HCT116 (cell line): ENCODE measurements at regions not wholly inside any gene's neighbourhood (a gene's known extent, or its start where the extent isn't known, plus 50 kb on each side); places are given as distances from the start of the nearest gene placed in this dataset.

ENCODE experiments used
- ATAC-seq: fragments of 200-7000 bp; cut with Tn5 transposase; 2 replicates; pipeline ENCODE4 v1.9.1; 2020; ENCODE audit warnings: mild to moderate bottlenecking, moderate library complexity
- BruUV-seq: library from RNA; stranded (reverse); fragments of 400-500 nt; replicated peaks from 2 replicates; lab custom pipeline; 2021; lab: Mats Ljungman, UMichigan
- CTCF ChIA-PET: fragments of 300-600 bp; sonication (Branson Sonifier 250); formaldehyde crosslinking; loops from one replicate; lab custom pipeline; 2021; ENCODE audit warnings: antibody characterized with exemption; lab: Charles Lee
- POLR2A ChIA-PET: fragments of 300-600, 350-600 bp; sonication (Branson Sonifier 250); formaldehyde crosslinking; loops from one replicate; lab custom pipeline; 2021; ENCODE audit warnings: antibody characterized with exemption; lab: Charles Lee
- RAD21 ChIA-PET, 2 experiments: fragments of 300-600 bp; sonication (Branson Sonifier 250); formaldehyde crosslinking; loops; one replicate each; lab custom pipeline; 2023; ENCODE audit warnings: low total read pairs in 2 of 2; ENCODE audit not compliant: uncharacterized antibody in 2 of 2, unreplicated experiment in 2 of 2, low non-redundant PET in 1 of 2; lab: Charles Lee
- DNase-seq: peaks from one replicate; pipeline ENCODE4 v3.0.0-alpha.2; 2010; ENCODE audit warnings: low read depth, low spot score
- H2AFZ ChIP-seq: fragments of 200-600 bp; shearing (Covaris generic), sonication (generic); 2 replicates; pipeline ENCODE4 v1.6.1; 2017; ENCODE audit warnings: low read depth, mixed run types, mixed read lengths, antibody characterized with exemption, low read length; ENCODE audit not compliant: poor library complexity, severe bottlenecking
- H3K27ac ChIP-seq: 2 replicates; pipeline ENCODE4 v1.5.1; 2012; ENCODE audit warnings: low read depth, low read length
- H3K27me3 ChIP-seq: fragments of 200-600 bp; sonication (generic); 2 replicates; pipeline ENCODE4 v1.6.1; 2016; ENCODE audit warnings: mixed run types, low read length, mixed read lengths; ENCODE audit not compliant: insufficient read depth
- H3K36me3 ChIP-seq, 2 experiments: fragments of 200-500 bp in 1 of 2; fragments of 200-600 bp in 1 of 2; sonication (Bioruptor generic) in 1 of 2; sonication (generic) in 1 of 2; 2 replicates each; pipeline versions ENCODE4 v1.5.1 to v1.6.1; 2014 to 2016; ENCODE audit warnings: low read length in 2 of 2, inconsistent platforms in 1 of 2, mixed read lengths in 1 of 2, mixed run types in 1 of 2; ENCODE audit not compliant: insufficient read depth in 2 of 2, control insufficient read depth in 1 of 2
- H3K4me1 ChIP-seq, 2 experiments: fragments of 200-600 bp in 1 of 2; sonication (generic) in 1 of 2; 2 replicates each; pipeline versions ENCODE4 v1.5.1 to v1.6.1; 2012 to 2017; ENCODE audit warnings: low read length in 2 of 2, inconsistent platforms in 1 of 2, mild to moderate bottlenecking in 1 of 2, mixed read lengths in 1 of 2, mixed run types in 1 of 2, moderate library complexity in 1 of 2; ENCODE audit not compliant: insufficient read depth in 2 of 2, control insufficient read depth in 1 of 2
- H3K4me2 ChIP-seq: fragments of 200-600 bp; sonication (generic); 2 replicates; pipeline ENCODE4 v1.6.1; 2017; ENCODE audit warnings: mixed run types, low read length, mixed read lengths
- H3K4me3 ChIP-seq, 2 experiments: fragments of 200-600 bp in 1 of 2; sonication (generic) in 1 of 2; replicated peaks in 1 of 2; 2 replicates each; pipeline ENCODE4 v1.5.1; 2011 to 2016; ENCODE audit warnings: low read length in 2 of 2, control low read depth in 1 of 2, low read depth in 1 of 2, mild to moderate bottlenecking in 1 of 2, mixed read lengths in 1 of 2, mixed run types in 1 of 2
- H3K79me2 ChIP-seq: fragments of 200-600 bp; sonication (generic); 2 replicates; pipeline ENCODE4 v1.6.1; 2017; ENCODE audit warnings: mild to moderate bottlenecking, mixed run types, low read length, moderate library complexity, mixed read lengths; ENCODE audit not compliant: insufficient read depth
- H3K9ac ChIP-seq: fragments of 200-600 bp; sonication (generic); 2 replicates; pipeline ENCODE4 v1.6.1; 2016; ENCODE audit warnings: low read length, mixed read lengths
- H3K9me2 ChIP-seq: fragments of 200-600 bp; sonication (generic), shearing (Covaris generic); 2 replicates; pipeline ENCODE4 v1.6.1; 2017; ENCODE audit warnings: mixed run types, mild to moderate bottlenecking, moderate library complexity; ENCODE audit not compliant: insufficient read depth
- H3K9me3 ChIP-seq, 2 experiments: fragments of 200-500 bp in 1 of 2; fragments of 200-600 bp in 1 of 2; sonication (Bioruptor generic) in 1 of 2; sonication (generic) in 1 of 2; 2 replicates each; pipeline ENCODE4 v1.6.1; 2014 to 2017; ENCODE audit warnings: low read length in 2 of 2, mixed read lengths in 2 of 2, inconsistent platforms in 1 of 2, low read depth in 1 of 2, mild to moderate bottlenecking in 1 of 2, mixed run types in 1 of 2, moderate library complexity in 1 of 2; ENCODE audit not compliant: control insufficient read depth in 1 of 2, insufficient read depth in 1 of 2
- H4K20me1 ChIP-seq: fragments of 200-600 bp; sonication (generic), shearing (Covaris generic); 2 replicates; pipeline ENCODE4 v1.6.1; 2017; ENCODE audit warnings: mixed run types, mild to moderate bottlenecking, moderate library complexity; ENCODE audit not compliant: insufficient read depth
- CBX3 ChIP-seq: IDR thresholded peaks from 2 replicates; pipeline ENCODE4 v1.6.1; 2012; ENCODE audit warnings: low read depth
- CEBPB ChIP-seq: IDR thresholded peaks from 2 replicates; pipeline ENCODE4 v1.6.1; 2012; ENCODE audit warnings: low read depth
- EGR1 ChIP-seq: IDR thresholded peaks from 2 replicates; pipeline ENCODE4 v1.6.1; 2012; ENCODE audit warnings: low read depth
- ELF1 ChIP-seq: IDR thresholded peaks from 2 replicates; pipeline ENCODE4 v1.6.1; 2012; ENCODE audit warnings: low read depth, borderline replicate concordance
- EZH2 ChIP-seq: fragments of 200-600 bp; sonication (generic); IDR thresholded peaks from 2 replicates; pipeline ENCODE4 v1.6.1; 2017; ENCODE audit warnings: antibody characterized with exemption, mixed run types
- FOSL1 ChIP-seq: IDR thresholded peaks from 2 replicates; pipeline ENCODE4 v1.6.1; 2012; ENCODE audit warnings: low read depth
- JUND ChIP-seq: IDR thresholded peaks from 2 replicates; pipeline ENCODE4 v1.6.1; 2012
- POLR2A ChIP-seq: IDR thresholded peaks from 2 replicates; pipeline ENCODE4 v1.7.0; 2011; ENCODE audit warnings: borderline replicate concordance; ENCODE audit not compliant: insufficient read depth, insufficient read length; ENCODE audit errors: extremely low read depth
- RAD21 ChIP-seq: IDR thresholded peaks from 2 replicates; pipeline ENCODE4 v1.6.1; 2012; ENCODE audit warnings: low read depth, mild to moderate bottlenecking
- SIN3A ChIP-seq: IDR thresholded peaks from 2 replicates; pipeline ENCODE4 v1.6.1; 2012; ENCODE audit warnings: low read depth
- SP1 ChIP-seq: IDR thresholded peaks from 2 replicates; pipeline ENCODE4 v1.6.1; 2012; ENCODE audit warnings: low read depth
- TCF7L2 ChIP-seq: IDR thresholded peaks from 2 replicates; pipeline ENCODE4 v1.7.0; 2011; ENCODE audit warnings: borderline replicate concordance, inconsistent platforms; ENCODE audit not compliant: insufficient read depth, insufficient read length; ENCODE audit errors: extremely low read depth
- YY1 ChIP-seq: IDR thresholded peaks from 2 replicates; pipeline ENCODE4 v1.6.1; 2011; ENCODE audit warnings: low read length, low read depth, moderate library complexity, mild to moderate bottlenecking; ENCODE audit not compliant: insufficient replicate concordance; ENCODE audit errors: extremely low read depth
- ZFX ChIP-seq: fragments of 450-650 bp; IDR thresholded peaks from 2 replicates; pipeline ENCODE4 v1.6.1; 2017
- ZNF274 ChIP-seq: fragments of 200-500 bp; sonication (Bioruptor generic); IDR thresholded peaks from 2 replicates; pipeline ENCODE4 v1.6.1; 2014; ENCODE audit warnings: mild to moderate bottlenecking, low read depth, low read length, inconsistent platforms
- intact Hi-C: fragments of 100-400 bp; cut with micrococcal nuclease; formaldehyde crosslinking; loops from 2 replicates; pipeline ENCODE4 v1.10.0; 2022
- TF ChIP-seq, protein P1 (sequence below): IDR thresholded peaks from 2 replicates; pipeline ENCODE4 v1.6.1; 2012
- TF ChIP-seq, protein P2 (sequence below): IDR thresholded peaks from 2 replicates; pipeline ENCODE4 v1.6.1; 2012
- TF ChIP-seq, protein P3 (sequence below), 3 experiments: fragments of 200-600 bp in 1 of 3; sonication (generic) in 1 of 3; IDR thresholded peaks in 2 of 3; conservative IDR thresholded peaks in 1 of 3; 2 replicates each; pipeline ENCODE4 v1.5.1; 2012 to 2017; ENCODE audit warnings: low read depth in 2 of 3, low read length in 2 of 3, antibody characterized with exemption in 1 of 3, borderline replicate concordance in 1 of 3, control low read depth in 1 of 3, mild to moderate bottlenecking in 1 of 3, mixed read lengths in 1 of 3, mixed run types in 1 of 3, moderate library complexity in 1 of 3; ENCODE audit not compliant: insufficient read depth in 1 of 3
- TF ChIP-seq, protein P4 (sequence below): IDR thresholded peaks from 2 replicates; pipeline ENCODE4 v1.6.1; 2012; ENCODE audit warnings: low read depth

DNA sequence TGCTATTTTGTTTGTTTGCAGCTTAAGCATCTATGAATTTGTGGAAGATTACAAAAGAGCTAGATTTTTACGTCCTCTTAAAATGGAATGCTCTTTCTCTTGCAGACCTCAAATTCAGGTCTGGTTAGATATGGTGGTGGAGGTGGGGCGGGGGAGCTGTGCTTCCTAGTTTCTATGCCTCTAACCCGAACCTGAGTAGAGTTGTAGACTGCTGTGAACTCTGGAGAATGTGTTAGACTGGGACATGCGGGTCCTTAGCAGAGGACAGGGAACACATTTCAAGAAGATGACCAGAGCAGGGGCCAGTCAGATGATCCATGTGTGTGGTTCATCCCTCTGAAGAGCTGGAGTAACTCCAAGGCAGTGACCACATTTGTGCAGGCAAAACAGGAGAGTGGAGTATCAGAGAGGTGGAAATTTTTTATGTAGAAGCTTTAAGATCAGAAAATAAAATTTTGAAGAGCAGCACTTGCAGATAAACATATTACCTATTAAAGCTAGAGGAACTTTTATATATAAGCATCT lies 154.9 kb downstream of the FAM174A start:
- H3K27ac ChIP-seq, result no peak overlapping the region
- no peaks in the 10 kb centered on the region for H4K20me1 ChIP-seq
- CTCF ChIA-PET, result interaction anchor here (1.8 kb wide), 1 partner anchor 8 kb away, joined by 13 read pairs; no protein-coding TSS in a partner anchor
- RAD21 ChIA-PET, result no interaction called here
- BruUV-seq, result no TSS peak
- no peak overlapping the region for H3K4me2 ChIP-seq
- no peaks in the 10 kb centered on the region for H3K36me3 ChIP-seq
- DNase-seq, result no peak
- TF ChIP-seq YY1, result no peak
- no peak for TF ChIP-seq ELF1
- no peak for TF ChIP-seq EZH2
- no peak for TF ChIP-seq SP1
- TF ChIP-seq, protein P1, sequence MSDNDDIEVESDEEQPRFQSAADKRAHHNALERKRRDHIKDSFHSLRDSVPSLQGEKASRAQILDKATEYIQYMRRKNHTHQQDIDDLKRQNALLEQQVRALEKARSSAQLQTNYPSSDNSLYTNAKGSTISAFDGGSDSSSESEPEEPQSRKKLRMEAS, result no peak
- TF ChIP-seq CEBPB, result no peak
- TF ChIP-seq, protein P2, sequence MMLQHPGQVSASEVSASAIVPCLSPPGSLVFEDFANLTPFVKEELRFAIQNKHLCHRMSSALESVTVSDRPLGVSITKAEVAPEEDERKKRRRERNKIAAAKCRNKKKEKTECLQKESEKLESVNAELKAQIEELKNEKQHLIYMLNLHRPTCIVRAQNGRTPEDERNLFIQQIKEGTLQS, result no peak
- no peak for TF ChIP-seq ZFX
- TF ChIP-seq SIN3A, result no peak
- TF ChIP-seq JUND, result no peak
- TF ChIP-seq, protein P3, sequence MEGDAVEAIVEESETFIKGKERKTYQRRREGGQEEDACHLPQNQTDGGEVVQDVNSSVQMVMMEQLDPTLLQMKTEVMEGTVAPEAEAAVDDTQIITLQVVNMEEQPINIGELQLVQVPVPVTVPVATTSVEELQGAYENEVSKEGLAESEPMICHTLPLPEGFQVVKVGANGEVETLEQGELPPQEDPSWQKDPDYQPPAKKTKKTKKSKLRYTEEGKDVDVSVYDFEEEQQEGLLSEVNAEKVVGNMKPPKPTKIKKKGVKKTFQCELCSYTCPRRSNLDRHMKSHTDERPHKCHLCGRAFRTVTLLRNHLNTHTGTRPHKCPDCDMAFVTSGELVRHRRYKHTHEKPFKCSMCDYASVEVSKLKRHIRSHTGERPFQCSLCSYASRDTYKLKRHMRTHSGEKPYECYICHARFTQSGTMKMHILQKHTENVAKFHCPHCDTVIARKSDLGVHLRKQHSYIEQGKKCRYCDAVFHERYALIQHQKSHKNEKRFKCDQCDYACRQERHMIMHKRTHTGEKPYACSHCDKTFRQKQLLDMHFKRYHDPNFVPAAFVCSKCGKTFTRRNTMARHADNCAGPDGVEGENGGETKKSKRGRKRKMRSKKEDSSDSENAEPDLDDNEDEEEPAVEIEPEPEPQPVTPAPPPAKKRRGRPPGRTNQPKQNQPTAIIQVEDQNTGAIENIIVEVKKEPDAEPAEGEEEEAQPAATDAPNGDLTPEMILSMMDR (IDR thresholded peaks at IDR 0.05 in 2 of 3, conservative IDR thresholded peaks at IDR 0.05 in 1 of 3; ENCODE audit: borderline replicate concordance in 1 of 3, insufficient read depth in 1 of 3, low read depth in 2 of 3, low read length in 2 of 3), result no peak
- TF ChIP-seq, protein P4, sequence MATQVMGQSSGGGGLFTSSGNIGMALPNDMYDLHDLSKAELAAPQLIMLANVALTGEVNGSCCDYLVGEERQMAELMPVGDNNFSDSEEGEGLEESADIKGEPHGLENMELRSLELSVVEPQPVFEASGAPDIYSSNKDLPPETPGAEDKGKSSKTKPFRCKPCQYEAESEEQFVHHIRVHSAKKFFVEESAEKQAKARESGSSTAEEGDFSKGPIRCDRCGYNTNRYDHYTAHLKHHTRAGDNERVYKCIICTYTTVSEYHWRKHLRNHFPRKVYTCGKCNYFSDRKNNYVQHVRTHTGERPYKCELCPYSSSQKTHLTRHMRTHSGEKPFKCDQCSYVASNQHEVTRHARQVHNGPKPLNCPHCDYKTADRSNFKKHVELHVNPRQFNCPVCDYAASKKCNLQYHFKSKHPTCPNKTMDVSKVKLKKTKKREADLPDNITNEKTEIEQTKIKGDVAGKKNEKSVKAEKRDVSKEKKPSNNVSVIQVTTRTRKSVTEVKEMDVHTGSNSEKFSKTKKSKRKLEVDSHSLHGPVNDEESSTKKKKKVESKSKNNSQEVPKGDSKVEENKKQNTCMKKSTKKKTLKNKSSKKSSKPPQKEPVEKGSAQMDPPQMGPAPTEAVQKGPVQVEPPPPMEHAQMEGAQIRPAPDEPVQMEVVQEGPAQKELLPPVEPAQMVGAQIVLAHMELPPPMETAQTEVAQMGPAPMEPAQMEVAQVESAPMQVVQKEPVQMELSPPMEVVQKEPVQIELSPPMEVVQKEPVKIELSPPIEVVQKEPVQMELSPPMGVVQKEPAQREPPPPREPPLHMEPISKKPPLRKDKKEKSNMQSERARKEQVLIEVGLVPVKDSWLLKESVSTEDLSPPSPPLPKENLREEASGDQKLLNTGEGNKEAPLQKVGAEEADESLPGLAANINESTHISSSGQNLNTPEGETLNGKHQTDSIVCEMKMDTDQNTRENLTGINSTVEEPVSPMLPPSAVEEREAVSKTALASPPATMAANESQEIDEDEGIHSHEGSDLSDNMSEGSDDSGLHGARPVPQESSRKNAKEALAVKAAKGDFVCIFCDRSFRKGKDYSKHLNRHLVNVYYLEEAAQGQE, result no peak
- TF ChIP-seq RAD21, result no peak
- no peak for TF ChIP-seq POLR2A
- TF ChIP-seq ZNF274, result no peak
- TF ChIP-seq TCF7L2, result no peak
- TF ChIP-seq EGR1, result no peak
- TF ChIP-seq FOSL1, result no peak
- no peak for TF ChIP-seq CBX3
- TF ChIP-seq, all 23 proteins: peak for 0
- no peaks in the 10 kb centered on the region for H3K4me1 ChIP-seq
- no peak overlapping the region for H3K9ac ChIP-seq
- no peak overlapping the region for H3K4me3 ChIP-seq
- no peaks in the 10 kb centered on the region for H3K27me3 ChIP-seq
- H3K9me2 ChIP-seq, result 0 out of 2 replicates have a peak, but pooled peaks cover 3% of the 10 kb centered on the region
- no peak overlapping the region for H2AFZ ChIP-seq
- ATAC-seq, result no peak
- no peaks in the 10 kb centered on the region for H3K79me2 ChIP-seq
- H3K9me3 ChIP-seq, result no peaks in the 10 kb centered on the region
- intact Hi-C loops, result no loop called here
- POLR2A ChIA-PET, result no interaction called here
